GM19452 (cell line): ENCODE measurements at regions not wholly inside any gene's neighbourhood (a gene's known extent, or its start where the extent isn't known, plus 50 kb on each side); places are given as distances from the start of the nearest gene placed in this dataset.
"Not testable (repeated sequence)": the region's sequence is repeated elsewhere in the genome, so short reads cannot be mapped to it uniquely, and the experiment has no call there.

ENCODE experiments used
- ATAC-seq: cut with Tn5 transposase; IDR thresholded peaks from one replicate; pipeline ENCODE4 v1.9.1; 2021; ENCODE audit not compliant: unreplicated experiment

- no peak for ATAC-seq
Measured at GRCh38 chr20:7155282-7155681, 387.8 kb downstream of the BMP2 start.

- no peak for ATAC-seq
Measured at GRCh38 chr20:7155794-7156193, 388.3 kb downstream of the BMP2 start.

GRCh38 chr20:7159903-7160302 is 392.4 kb downstream of the BMP2 start:
- no peak for ATAC-seq

- ATAC-seq: no peak
Measured at GRCh38 chr20:7161690-7162089, 394.2 kb downstream of the BMP2 start.

GRCh38 chr20:7171911-7172310 is 404.4 kb downstream of the BMP2 start:
- ATAC-seq: no peak

GRCh38 chr20:7174554-7174953 is 407.1 kb downstream of the BMP2 start:
- no peak for ATAC-seq

GRCh38 chr20:7175827-7176226 is 408.3 kb downstream of the BMP2 start:
- ATAC-seq: not testable (repeated sequence)

GRCh38 chr20:7178004-7178403 is 410.5 kb downstream of the BMP2 start:
- no peak for ATAC-seq

GRCh38 chr20:7180256-7181045 is 413.0 kb downstream of the BMP2 start:
- ATAC-seq: no peak

GRCh38 chr20:7189231-7189630 is 421.7 kb downstream of the BMP2 start:
- no peak for ATAC-seq

GRCh38 chr20:7193681-7194080 is 426.2 kb downstream of the BMP2 start:
- no peak for ATAC-seq

- no peak for ATAC-seq
Measured at GRCh38 chr20:7195704-7196103, 428.2 kb downstream of the BMP2 start.

GRCh38 chr20:7196481-7196880 is 429.0 kb downstream of the BMP2 start:
- no peak for ATAC-seq

GRCh38 chr20:7199861-7200260 is 432.4 kb downstream of the BMP2 start:
- ATAC-seq: no peak

- ATAC-seq: no peak
Measured at GRCh38 chr20:7207186-7207798, 439.8 kb downstream of the BMP2 start.

- no peak for ATAC-seq
Measured at GRCh38 chr20:7210910-7211309, 443.4 kb downstream of the BMP2 start.

GRCh38 chr20:7214081-7214740 is 446.7 kb downstream of the BMP2 start:
- no peak for ATAC-seq

- no peak for ATAC-seq
Measured at GRCh38 chr20:7217606-7218005, 450.1 kb downstream of the BMP2 start.

- ATAC-seq: no peak
Measured at GRCh38 chr20:7220755-7221154, 453.3 kb downstream of the BMP2 start.

- no peak for ATAC-seq
Measured at GRCh38 chr20:7226156-7226555, 458.7 kb downstream of the BMP2 start.

GRCh38 chr20:7231303-7231702 is 463.8 kb downstream of the BMP2 start:
- peak; percentile 94 for ATAC-seq

GRCh38 chr20:7232796-7233195 is 465.3 kb downstream of the BMP2 start:
- no peak for ATAC-seq
